Activated naive CD8-positive, alpha-beta T cell treated with anti-CD3 and anti-CD28 coated beads for 36 hours (primary cell): ENCODE measurements at regions not wholly inside any gene's neighbourhood (a gene's known extent, or its start where the extent isn't known, plus 50 kb on each side); places are given as distances from the start of the nearest gene placed in this dataset.
A peak's percentile ranks its signal among the peaks of the same experiment; 100 is the strongest.

Experiments
- DNase-seq: peaks from one replicate; pipeline ENCODE4 v3.0.0; 2021
- H3K27ac Mint-ChIP-seq: one replicate; pipeline ENCODE4 v1.8.0; 2022; ENCODE audit warnings: mild to moderate bottlenecking, moderate library complexity, mixed read lengths
- H3K27me3 Mint-ChIP-seq: one replicate; pipeline ENCODE4 v1.8.0; 2022; ENCODE audit warnings: mild to moderate bottlenecking, mixed read lengths
- H3K36me3 Mint-ChIP-seq: one replicate; pipeline ENCODE4 v1.8.0; 2021; ENCODE audit warnings: mild to moderate bottlenecking, mixed read lengths
- H3K4me1 Mint-ChIP-seq: one replicate; pipeline ENCODE4 v1.8.0; 2021; ENCODE audit warnings: mixed read lengths
- H3K4me3 Mint-ChIP-seq: one replicate; pipeline ENCODE4 v1.8.0; 2022; ENCODE audit warnings: mild to moderate bottlenecking, moderate library complexity, mixed read lengths
- H3K9me3 Mint-ChIP-seq: one replicate; pipeline ENCODE4 v1.8.0; 2022; ENCODE audit warnings: mixed read lengths

GRCh38 chr13:99666146-99666805 is 165.0 kb downstream of the TM9SF2 start:
- H3K4me1 Mint-ChIP-seq, result peaks cover 3% of the 10 kb centered on the region

DNA sequence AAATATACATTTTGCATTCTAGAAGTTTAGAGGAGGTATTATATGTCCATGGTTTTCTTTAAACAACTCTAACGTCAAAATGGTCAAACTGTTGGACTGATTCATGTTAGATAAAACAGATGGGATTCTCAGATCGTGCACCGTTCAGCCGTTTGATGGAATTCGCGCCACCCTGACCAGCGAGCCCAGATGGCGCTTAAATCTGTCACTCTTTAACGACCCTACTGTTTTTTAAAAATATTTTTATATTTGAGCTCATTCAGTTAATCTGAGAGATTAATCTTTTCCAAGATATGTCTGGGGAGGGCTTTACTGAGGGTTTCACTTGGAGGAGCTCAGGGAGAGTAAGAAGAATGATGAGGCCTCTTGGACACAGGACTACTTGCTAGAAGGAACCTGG is 164.4 kb downstream of the TM9SF2 start:
- Mint-ChIP-seq H3K4me3 (no peak overlapping the region), H3K4me1 (peaks cover 3% of the 10 kb centered on the region), H3K36me3 (no peaks in the 10 kb centered on the region), H3K27ac (no peak overlapping the region), H3K27me3 (peaks cover 3% of the 10 kb centered on the region), H3K9me3 (no peaks in the 10 kb centered on the region)
- DNase-seq, result no peak

More at GRCh38 chr13:99666146-99666805, 165.0 kb downstream of the TM9SF2 start:
- Mint-ChIP-seq H3K4me3 (no peak overlapping the region), H3K27me3 (peaks cover 3% of the 10 kb centered on the region), H3K9me3 (no peaks in the 10 kb centered on the region), H3K36me3 (no peaks in the 10 kb centered on the region), H3K27ac (no peak overlapping the region)
- DNase-seq, result no peak

- no peaks in the 10 kb centered on the region for H3K9me3 Mint-ChIP-seq
- no peak for DNase-seq
- H3K27ac Mint-ChIP-seq, result no peak overlapping the region
- H3K36me3 Mint-ChIP-seq, result no peaks in the 10 kb centered on the region
- peaks cover 9% of the 10 kb centered on the region for H3K4me1 Mint-ChIP-seq
- peaks cover 3% of the 10 kb centered on the region for H3K27me3 Mint-ChIP-seq
- no peak overlapping the region for H3K4me3 Mint-ChIP-seq
These were observed 162.6 kb downstream of the TM9SF2 start for GRCh38 chr13:99663908-99664307.

GRCh38 chr13:99663185-99663825 is 162.0 kb downstream of the TM9SF2 start:
- Mint-ChIP-seq H3K9me3 (no peaks in the 10 kb centered on the region), H3K27me3 (peaks cover 3% of the 10 kb centered on the region), H3K36me3 (no peaks in the 10 kb centered on the region), H3K4me1 (peaks cover 13% of the 10 kb centered on the region), H3K4me3 (no peak overlapping the region), H3K27ac (no peak overlapping the region)
- DNase-seq, result no peak

GRCh38 chr13:99662678-99663077 is 161.4 kb downstream of the TM9SF2 start:
- H3K36me3 Mint-ChIP-seq, result no peaks in the 10 kb centered on the region
- no peak overlapping the region for H3K4me3 Mint-ChIP-seq
- H3K27ac Mint-ChIP-seq, result no peak overlapping the region
- peaks cover under 1% of the 10 kb centered on the region for H3K27me3 Mint-ChIP-seq
- H3K9me3 Mint-ChIP-seq, result no peaks in the 10 kb centered on the region
- DNase-seq, result no peak
- peaks cover 18% of the 10 kb centered on the region for H3K4me1 Mint-ChIP-seq

DNA sequence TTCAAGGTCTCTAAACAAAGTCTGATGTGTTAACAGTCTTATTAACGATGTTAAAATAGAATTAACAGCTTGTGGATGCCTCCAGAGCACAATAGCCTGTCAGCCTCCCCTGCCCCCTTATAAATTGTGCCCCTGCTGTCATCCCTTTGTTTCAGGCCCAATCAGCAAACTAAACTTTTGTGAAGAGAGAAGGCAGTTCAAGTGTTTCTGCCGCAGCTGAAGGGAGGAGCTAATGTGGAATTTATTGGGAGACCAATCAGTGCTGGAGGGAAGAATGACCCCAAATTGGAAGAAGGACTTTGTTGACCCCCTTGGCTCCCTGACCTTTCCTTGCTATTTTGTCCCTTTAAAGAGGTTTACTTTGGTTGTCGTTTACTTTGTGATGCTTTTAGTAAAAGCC is 160.5 kb downstream of the TM9SF2 start:
- no peaks in the 10 kb centered on the region for H3K36me3 Mint-ChIP-seq
- H3K27me3 Mint-ChIP-seq, result no peaks in the 10 kb centered on the region
- no peak overlapping the region for H3K27ac Mint-ChIP-seq

DNA sequence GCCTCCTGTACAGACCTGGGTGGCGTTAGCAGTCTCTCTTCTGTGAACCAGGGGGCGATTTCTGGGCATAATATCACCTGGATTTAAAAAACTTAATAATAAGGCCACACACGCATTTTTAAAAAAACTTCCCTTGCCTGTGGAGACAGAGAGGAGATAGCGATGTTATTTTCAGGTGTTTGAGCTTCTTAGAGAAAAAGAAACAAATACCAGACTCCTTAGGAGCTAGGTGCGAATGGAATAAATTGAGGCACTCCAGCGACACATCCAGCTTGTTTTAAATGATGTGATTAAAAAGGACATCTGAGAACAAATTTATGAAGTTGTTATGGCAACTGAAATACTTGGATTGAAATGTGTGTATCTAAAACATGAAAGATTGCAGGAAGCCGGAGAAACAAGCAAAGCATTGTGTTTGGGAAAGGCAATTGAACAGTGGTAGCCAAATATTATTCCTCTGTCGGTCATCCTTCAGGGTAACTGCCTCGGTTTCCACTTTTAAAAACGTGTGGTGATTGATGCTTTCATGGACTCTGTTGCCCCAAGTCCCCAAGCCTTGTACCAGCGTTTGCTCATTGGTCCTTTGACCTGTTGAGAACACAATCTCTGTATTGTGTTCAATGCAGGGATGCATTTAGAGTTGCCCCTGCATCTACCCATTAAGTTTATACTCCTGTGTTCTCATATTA is 158.7 kb downstream of the TM9SF2 start:
- no peaks in the 10 kb centered on the region for H3K36me3 Mint-ChIP-seq
- no peak overlapping the region for H3K27ac Mint-ChIP-seq
- no peak for DNase-seq
- no peaks in the 10 kb centered on the region for H3K9me3 Mint-ChIP-seq
- peaks cover 40% of the 10 kb centered on the region for H3K4me1 Mint-ChIP-seq
- no peak overlapping the region for H3K4me3 Mint-ChIP-seq
- no peaks in the 10 kb centered on the region for H3K27me3 Mint-ChIP-seq

More for the DNA sequence above, 160.5 kb downstream of the TM9SF2 start:
- H3K4me3 Mint-ChIP-seq, result no peak overlapping the region
- H3K4me1 Mint-ChIP-seq, result peaks cover 26% of the 10 kb centered on the region
- DNase-seq, result no peak
- no peaks in the 10 kb centered on the region for H3K9me3 Mint-ChIP-seq

- no peaks in the 10 kb centered on the region for H3K36me3 Mint-ChIP-seq
- no peak overlapping the region for H3K4me3 Mint-ChIP-seq
These were observed 158.0 kb downstream of the TM9SF2 start for GRCh38 chr13:99659226-99659625.

GRCh38 chr13:99658261-99658991 is 157.2 kb downstream of the TM9SF2 start:
- Mint-ChIP-seq H3K36me3 (no peaks in the 10 kb centered on the region), H3K27me3 (no peaks in the 10 kb centered on the region), H3K4me3 (peak overlapping the region; percentile 71), H3K27ac (peak overlapping the region; percentile 58), H3K9me3 (no peaks in the 10 kb centered on the region), H3K4me1 (peaks cover 40% of the 10 kb centered on the region)
- peak; percentile 61 for DNase-seq

More at GRCh38 chr13:99659226-99659625, 158.0 kb downstream of the TM9SF2 start:
- H3K27me3 Mint-ChIP-seq, result no peaks in the 10 kb centered on the region
- H3K9me3 Mint-ChIP-seq, result no peaks in the 10 kb centered on the region
- peaks cover 40% of the 10 kb centered on the region for H3K4me1 Mint-ChIP-seq
- no peak overlapping the region for H3K27ac Mint-ChIP-seq
- peak; percentile 6 for DNase-seq

DNA sequence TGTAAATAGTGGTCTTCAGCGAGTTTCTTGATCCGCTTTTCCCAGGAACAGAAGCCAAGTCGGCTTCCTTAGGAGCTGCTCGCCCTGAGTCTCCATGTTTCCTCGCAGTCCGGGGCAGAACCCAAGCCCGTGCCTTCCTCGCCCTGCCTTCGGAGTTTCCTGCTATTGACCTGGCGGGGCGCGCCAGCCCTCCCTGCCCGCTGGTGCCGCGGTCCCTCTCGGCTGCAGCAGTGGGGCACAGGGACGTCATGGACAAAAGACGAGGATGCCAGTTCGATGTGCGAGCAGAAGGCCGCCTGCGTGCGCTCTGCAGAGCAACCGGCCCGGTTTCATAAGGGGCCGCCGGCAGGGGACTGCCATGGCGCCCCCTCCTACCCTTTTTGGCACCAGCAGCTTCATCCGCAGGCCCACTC is 156.6 kb downstream of the TM9SF2 start:
- peak; percentile 41 for DNase-seq
- H3K4me3 Mint-ChIP-seq, result peak overlapping the region; percentile 71
- no peaks in the 10 kb centered on the region for H3K9me3 Mint-ChIP-seq
- H3K27ac Mint-ChIP-seq, result peak overlapping the region; percentile 58
- H3K4me1 Mint-ChIP-seq, result peaks cover 40% of the 10 kb centered on the region
- no peaks in the 10 kb centered on the region for H3K36me3 Mint-ChIP-seq
- no peaks in the 10 kb centered on the region for H3K27me3 Mint-ChIP-seq

DNA sequence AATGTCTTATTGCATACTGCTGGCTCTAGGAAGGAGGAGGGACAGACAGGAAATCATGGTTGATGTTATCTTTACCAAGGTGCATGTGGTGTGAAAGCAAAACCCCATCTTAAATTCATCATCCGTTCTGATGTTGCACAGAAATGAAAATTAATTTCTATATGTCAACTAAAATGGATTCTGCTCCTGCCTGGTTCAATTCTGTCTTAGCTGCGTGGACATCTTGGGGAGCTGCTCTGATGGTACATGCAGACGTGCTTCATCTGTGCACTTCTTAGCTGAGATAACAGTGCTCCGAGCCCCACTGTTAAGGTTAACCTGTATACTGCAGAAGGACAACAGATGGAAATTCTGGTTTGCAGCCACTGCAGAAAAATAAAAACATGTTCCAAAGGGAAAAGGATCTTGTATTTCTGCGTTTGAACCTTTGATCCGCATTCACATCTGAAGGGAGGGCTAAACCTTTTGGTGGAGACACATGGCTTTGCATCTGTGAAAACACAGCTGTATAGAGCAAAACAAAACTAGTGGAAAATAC is 155.6 kb downstream of the TM9SF2 start:
- DNase-seq, result no peak
- H3K27ac Mint-ChIP-seq, result peak overlapping the region; percentile 71
- no peaks in the 10 kb centered on the region for H3K27me3 Mint-ChIP-seq
- peaks cover 40% of the 10 kb centered on the region for H3K4me1 Mint-ChIP-seq
- H3K36me3 Mint-ChIP-seq, result no peaks in the 10 kb centered on the region
- no peaks in the 10 kb centered on the region for H3K9me3 Mint-ChIP-seq
- peak overlapping the region; percentile 46 for H3K4me3 Mint-ChIP-seq

DNA sequence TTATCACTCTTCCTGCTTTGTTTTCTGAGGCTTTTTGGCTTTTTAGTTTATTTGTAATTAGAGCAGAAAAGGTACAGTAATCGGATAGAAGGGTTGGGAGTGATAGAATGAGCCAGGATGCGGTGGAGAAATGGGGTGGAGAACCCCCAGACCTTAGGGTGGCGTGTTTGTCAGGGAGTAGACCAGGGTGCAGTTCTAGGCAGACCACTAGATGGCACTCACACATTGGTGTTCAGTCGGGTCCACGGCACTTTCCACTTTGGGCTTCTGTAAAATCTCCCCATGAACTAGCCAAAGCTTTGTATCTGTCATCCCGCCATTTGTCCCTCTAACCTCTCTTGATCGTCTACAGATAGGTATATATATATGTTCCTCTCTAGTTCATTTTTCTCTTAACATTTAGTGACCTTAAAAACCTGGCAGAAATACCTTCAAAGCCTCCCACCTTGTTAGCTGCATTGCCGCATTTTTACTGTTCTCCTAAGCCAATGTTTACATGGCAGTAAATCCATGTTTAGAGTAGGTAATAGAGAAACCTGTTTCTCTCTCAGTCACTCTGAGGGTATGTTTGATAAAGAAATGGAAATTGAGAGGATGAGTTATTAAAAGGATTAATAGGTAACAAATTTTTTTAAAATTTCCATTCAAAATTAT is 154.9 kb downstream of the TM9SF2 start:
- Mint-ChIP-seq H3K36me3 (no peaks in the 10 kb centered on the region), H3K4me3 (peak overlapping the region; percentile 66)
- peak; percentile 75 for DNase-seq

GRCh38 chr13:99655351-99656091 is 154.2 kb downstream of the TM9SF2 start:
- Mint-ChIP-seq H3K36me3 (no peaks in the 10 kb centered on the region), H3K9me3 (no peaks in the 10 kb centered on the region), H3K4me3 (no peak overlapping the region), H3K27me3 (no peaks in the 10 kb centered on the region), H3K27ac (peak overlapping the region; percentile 50), H3K4me1 (peaks cover 40% of the 10 kb centered on the region)
- DNase-seq, result peak; percentile 15

More for the DNA sequence above, 154.9 kb downstream of the TM9SF2 start:
- Mint-ChIP-seq H3K4me1 (peaks cover 40% of the 10 kb centered on the region), H3K27me3 (no peaks in the 10 kb centered on the region), H3K9me3 (no peaks in the 10 kb centered on the region), H3K27ac (peak overlapping the region; percentile 50)

DNA sequence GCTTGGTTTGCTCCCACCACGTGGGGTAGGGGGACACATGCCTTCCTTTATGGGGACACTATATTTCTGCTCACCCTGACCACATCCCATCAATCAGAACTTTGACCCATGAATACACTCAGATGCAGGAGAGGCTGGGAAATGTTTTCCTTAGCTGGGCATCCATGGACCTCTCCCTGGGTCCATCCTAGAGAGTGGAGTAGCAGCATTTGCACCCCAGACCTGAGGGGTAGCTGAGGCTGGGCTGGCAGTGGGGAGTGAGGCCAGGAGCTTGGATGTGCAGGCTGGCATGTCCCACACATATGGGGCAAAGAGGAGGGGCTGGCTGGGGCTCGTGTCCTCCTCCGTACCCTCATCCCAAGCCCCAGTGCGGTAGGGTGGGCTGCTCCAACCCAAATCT is 152.8 kb downstream of the TM9SF2 start:
- Mint-ChIP-seq H3K4me1 (peaks cover 37% of the 10 kb centered on the region), H3K9me3 (no peaks in the 10 kb centered on the region), H3K27ac (no peak overlapping the region), H3K36me3 (no peaks in the 10 kb centered on the region), H3K4me3 (no peak overlapping the region), H3K27me3 (no peaks in the 10 kb centered on the region)
- DNase-seq, result no peak
